ENCODE measurements at regions not wholly inside any gene's neighbourhood (a gene's known extent, or its start where the extent isn't known, plus 50 kb on each side); places are given as distances from the start of the nearest gene placed in this dataset.
"Not testable (repeated sequence)": the region's sequence is repeated elsewhere in the genome, so short reads cannot be mapped to it uniquely, and the experiment has no call there.

DNA sequence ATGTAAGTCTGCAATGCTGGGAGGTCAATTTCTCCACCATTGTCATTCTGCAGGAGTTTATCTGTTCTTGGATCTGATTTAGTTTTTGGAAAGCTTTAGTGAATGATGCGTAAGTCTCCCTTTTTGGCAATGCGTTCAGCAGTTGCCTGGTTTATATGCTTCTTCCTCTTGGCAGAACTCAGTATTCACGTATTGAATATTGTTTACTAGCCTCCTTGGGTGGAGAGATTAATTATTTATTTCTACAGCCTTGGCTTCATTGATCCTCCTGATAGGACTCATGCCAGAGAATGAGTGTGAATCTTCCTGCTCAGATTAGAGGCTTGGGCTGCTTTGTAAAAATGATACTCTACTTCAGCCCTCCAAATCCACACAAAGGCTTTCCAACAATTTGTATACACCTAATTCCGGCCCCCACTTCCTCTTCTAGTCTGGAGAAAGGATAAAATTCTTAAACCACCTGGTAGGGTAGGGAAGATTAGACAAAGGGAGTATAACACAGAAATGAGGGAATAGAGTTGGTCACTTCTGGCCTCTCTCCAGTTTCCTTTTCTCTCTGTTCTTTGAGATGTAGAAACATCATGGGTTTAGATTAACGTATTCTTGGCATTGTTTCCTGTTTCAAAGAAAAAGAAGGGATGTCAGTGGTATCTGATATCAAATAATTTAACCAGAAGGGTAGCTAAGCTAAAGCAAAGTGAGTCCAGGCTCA is 929.8 kb downstream of the KCNJ2 start:
- no peak overlapping the region for H3K27ac ChIP-seq (ENCODE audit: low read depth in 1 of 2, low read length in 2 of 2)
- DNase-seq (no peak), ATAC-seq (ENCODE audit: low FRiP score) (no peak)
- no peaks in the 10 kb centered on the region for H3K27me3 ChIP-seq (ENCODE audit: control insufficient read depth in 1 of 2, insufficient read depth in 2 of 2, low read length in 1 of 2)
- H3K4me1 ChIP-seq (ENCODE audit: control insufficient read depth in 1 of 2, insufficient read depth in 2 of 2, low read length in 2 of 2): no peaks in the 10 kb centered on the region
- intact Hi-C loops (cut with DNase I): no loop called here
- 68 to 74% methylated on average over 5 of the region's 5 CpGs for WGBS, 2 donors
- H3K4me3 ChIP-seq (ENCODE audit: low read length in 2 of 2): no peak overlapping the region
- H3K9me3 ChIP-seq (ENCODE audit: control insufficient read depth, low read length): no peaks in the 10 kb centered on the region
- no peaks in the 10 kb centered on the region for H3K36me3 ChIP-seq (ENCODE audit: control insufficient read depth in 1 of 2, insufficient read depth in 2 of 2, low read length in 1 of 2)

DNA sequence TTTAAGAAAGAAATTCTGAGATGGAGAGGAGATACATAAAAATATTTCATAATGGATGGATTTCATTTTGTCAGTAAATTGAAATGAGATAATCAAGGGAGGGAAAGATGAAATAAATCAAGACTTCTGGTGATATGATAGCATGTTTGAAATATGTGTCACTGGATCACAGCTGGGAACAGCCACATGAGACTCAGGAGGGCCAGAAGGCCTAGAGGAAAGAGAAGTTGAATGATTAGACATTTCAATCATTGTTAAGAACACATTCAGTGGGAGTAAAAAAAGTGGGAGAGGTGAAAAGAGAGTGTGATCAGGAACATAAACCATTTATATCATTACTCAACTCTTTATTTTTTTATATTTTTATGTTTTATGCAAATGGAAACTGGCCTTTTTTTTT is 933.4 kb downstream of the KCNJ2 start:
- Histone ChIP-seq H3K4me1 (ENCODE audit: control insufficient read depth in 1 of 2, insufficient read depth in 2 of 2, low read length in 2 of 2) (no peaks in the 10 kb centered on the region), H3K27ac (ENCODE audit: low read depth in 1 of 2, low read length in 2 of 2) (no peak overlapping the region), H3K27me3 (ENCODE audit: control insufficient read depth in 1 of 2, insufficient read depth in 2 of 2, low read length in 1 of 2) (no peaks in the 10 kb centered on the region), H3K9me3 (ENCODE audit: control insufficient read depth, low read length) (no peaks in the 10 kb centered on the region), H3K36me3 (ENCODE audit: control insufficient read depth in 1 of 2, insufficient read depth in 2 of 2, low read length in 1 of 2) (no peaks in the 10 kb centered on the region), H3K4me3 (ENCODE audit: low read length in 2 of 2) (no peak overlapping the region)
- intact Hi-C loops (cut with DNase I): no loop called here
- DNase-seq (no peak), ATAC-seq (ENCODE audit: low FRiP score) (no peak)

DNA sequence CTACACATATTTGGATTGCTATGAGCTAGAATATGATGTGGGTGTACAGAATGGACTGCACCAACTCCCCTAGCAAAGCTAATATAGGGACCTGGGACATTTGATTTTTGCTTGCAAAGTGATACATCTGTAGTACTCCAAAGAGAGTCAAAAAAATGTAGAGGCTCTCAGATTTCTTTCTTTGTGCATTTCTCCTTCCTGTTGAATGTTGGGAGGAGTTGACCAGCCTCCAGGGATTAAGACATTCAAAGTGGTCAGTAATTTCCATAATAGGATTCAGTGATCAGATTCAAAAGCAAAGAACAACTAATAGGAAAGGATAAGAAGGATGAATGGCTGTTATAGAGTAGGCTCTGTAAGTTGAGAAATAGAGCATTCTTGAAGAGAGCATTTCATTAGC is 934.9 kb downstream of the KCNJ2 start:
- H3K4me1 ChIP-seq (ENCODE audit: control insufficient read depth in 1 of 2, insufficient read depth in 2 of 2, low read length in 2 of 2): no peaks in the 10 kb centered on the region
- no peaks in the 10 kb centered on the region for H3K27me3 ChIP-seq (ENCODE audit: control insufficient read depth in 1 of 2, insufficient read depth in 2 of 2, low read length in 1 of 2)
- H3K27ac ChIP-seq (ENCODE audit: low read depth in 1 of 2, low read length in 2 of 2): no peak overlapping the region
- intact Hi-C loops (cut with DNase I): no loop called here
- H3K9me3 ChIP-seq (ENCODE audit: control insufficient read depth, low read length): no peaks in the 10 kb centered on the region
- H3K36me3 ChIP-seq (ENCODE audit: control insufficient read depth in 1 of 2, insufficient read depth in 2 of 2, low read length in 1 of 2): no peaks in the 10 kb centered on the region
- DNase-seq: no peak
- H3K4me3 ChIP-seq (ENCODE audit: low read length in 2 of 2): no peak overlapping the region
- ATAC-seq (ENCODE audit: low FRiP score): no peak

DNA sequence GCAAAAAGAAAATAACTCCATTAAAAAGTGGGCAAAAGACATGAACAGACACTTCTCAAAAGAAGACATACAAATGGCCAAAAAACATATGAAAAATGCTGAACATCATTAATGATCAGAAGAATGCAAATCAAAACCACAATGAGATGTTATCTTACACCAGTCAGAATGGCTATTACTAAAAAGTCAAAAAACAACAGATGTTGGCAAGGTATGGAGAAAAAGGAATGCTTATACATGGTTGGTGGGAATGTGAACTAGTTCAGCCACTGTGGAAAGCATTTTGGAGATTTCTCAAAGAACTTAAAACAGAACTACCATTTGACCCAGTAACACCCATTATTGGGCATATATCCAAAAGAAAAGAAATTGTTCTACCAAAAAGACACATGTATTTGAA is 936.7 kb downstream of the KCNJ2 start:
- H3K9me3 ChIP-seq (ENCODE audit: control insufficient read depth, low read length); intact Hi-C loops (cut with DNase I); H3K4me1 ChIP-seq (ENCODE audit: control insufficient read depth in 1 of 2, insufficient read depth in 2 of 2, low read length in 2 of 2); H3K36me3 ChIP-seq (ENCODE audit: control insufficient read depth in 1 of 2, insufficient read depth in 2 of 2, low read length in 1 of 2); ATAC-seq (ENCODE audit: low FRiP score); H3K27ac ChIP-seq (ENCODE audit: low read depth in 1 of 2, low read length in 2 of 2); H3K4me3 ChIP-seq (ENCODE audit: low read length in 2 of 2); H3K27me3 ChIP-seq (ENCODE audit: control insufficient read depth in 1 of 2, insufficient read depth in 2 of 2, low read length in 1 of 2); DNase-seq: not testable (repeated sequence)

DNA sequence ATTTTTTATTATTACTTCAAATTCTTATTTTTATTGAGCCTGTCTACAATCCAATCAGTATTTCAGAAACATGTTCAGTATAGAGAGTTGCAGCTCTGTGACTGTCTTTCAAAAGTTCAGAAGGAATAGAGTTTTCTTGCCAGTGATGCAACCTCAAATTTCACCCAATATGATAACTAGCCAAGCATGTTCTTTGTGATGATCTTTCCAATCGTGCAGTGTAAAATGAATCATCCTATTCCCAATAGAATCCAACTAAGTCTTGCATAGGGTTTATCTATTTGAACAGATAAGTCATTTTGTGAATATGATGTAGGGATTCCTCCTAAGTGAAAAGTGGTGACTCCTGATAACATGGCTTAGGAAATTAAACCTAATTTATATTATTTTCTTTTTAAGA is 937.8 kb downstream of the KCNJ2 start:
- DNase-seq (no peak), ATAC-seq (ENCODE audit: low FRiP score) (no peak)
- intact Hi-C loops (cut with DNase I): no loop called here
- WGBS, 2 donors: 55 to 69% methylated on average over 1 of the region's 1 CpG
- Histone ChIP-seq H3K4me1 (ENCODE audit: control insufficient read depth in 1 of 2, insufficient read depth in 2 of 2, low read length in 2 of 2) (no peaks in the 10 kb centered on the region), H3K36me3 (ENCODE audit: control insufficient read depth in 1 of 2, insufficient read depth in 2 of 2, low read length in 1 of 2) (no peaks in the 10 kb centered on the region), H3K9me3 (ENCODE audit: control insufficient read depth, low read length) (no peaks in the 10 kb centered on the region), H3K4me3 (ENCODE audit: low read length in 2 of 2) (no peak overlapping the region), H3K27ac (ENCODE audit: low read depth in 1 of 2, low read length in 2 of 2) (no peak overlapping the region), H3K27me3 (ENCODE audit: control insufficient read depth in 1 of 2, insufficient read depth in 2 of 2, low read length in 1 of 2) (no peaks in the 10 kb centered on the region)

DNA sequence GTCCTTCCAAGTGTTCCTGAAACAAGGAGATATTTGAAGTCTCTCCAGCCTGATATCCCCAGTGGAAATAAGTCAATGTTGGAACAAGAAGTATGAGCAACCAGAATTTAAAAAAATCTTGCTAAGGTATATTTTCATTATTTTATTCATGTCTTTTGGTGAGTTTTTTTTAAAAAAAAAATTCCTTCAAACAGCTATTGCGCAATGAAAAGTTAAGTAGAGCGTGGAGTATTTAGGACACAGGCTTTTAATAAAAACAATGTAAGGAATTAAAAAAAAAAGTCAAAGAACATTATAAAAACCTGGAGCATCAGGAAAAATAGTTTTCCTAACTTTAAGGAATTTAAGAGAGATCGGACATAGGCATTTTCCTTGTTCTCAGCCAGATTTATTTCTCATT is 940.4 kb downstream of the KCNJ2 start:
- ATAC-seq (ENCODE audit: low FRiP score): no peak
- DNase-seq: no peak
- no peak overlapping the region for H3K27ac ChIP-seq (ENCODE audit: low read depth in 1 of 2, low read length in 2 of 2)
- no peaks in the 10 kb centered on the region for H3K4me1 ChIP-seq (ENCODE audit: control insufficient read depth in 1 of 2, insufficient read depth in 2 of 2, low read length in 2 of 2)
- H3K9me3 ChIP-seq (ENCODE audit: control insufficient read depth, low read length): no peaks in the 10 kb centered on the region
- intact Hi-C loops (cut with DNase I): no loop called here
- no peaks in the 10 kb centered on the region for H3K36me3 ChIP-seq (ENCODE audit: control insufficient read depth in 1 of 2, insufficient read depth in 2 of 2, low read length in 1 of 2)
- H3K4me3 ChIP-seq (ENCODE audit: low read length in 2 of 2): no peak overlapping the region
- no peaks in the 10 kb centered on the region for H3K27me3 ChIP-seq (ENCODE audit: control insufficient read depth in 1 of 2, insufficient read depth in 2 of 2, low read length in 1 of 2)
- 72 to 80% methylated on average over 3 of the region's 3 CpGs for WGBS, 2 donors

DNA sequence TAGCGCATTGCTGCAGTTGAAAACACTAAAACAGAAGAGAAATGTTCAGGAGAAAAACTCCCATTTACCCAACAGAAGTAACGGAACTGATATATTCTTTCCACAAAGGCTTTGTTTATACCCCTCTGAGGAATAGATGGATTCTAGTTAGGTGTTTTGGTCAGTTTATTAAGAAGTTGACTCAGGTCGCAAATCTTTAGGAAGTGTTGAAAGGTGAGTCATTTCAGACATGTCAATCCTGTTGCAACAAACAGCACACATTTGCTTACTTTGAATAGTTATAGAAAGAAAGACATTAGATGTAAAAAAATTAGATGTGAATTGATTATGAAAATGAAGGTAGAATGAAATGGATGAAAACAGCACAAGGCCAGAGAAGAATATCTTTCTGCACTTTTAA is 941.0 kb downstream of the KCNJ2 start:
- WGBS, 2 donors: 75 to 77% methylated on average over 3 of the region's 3 CpGs
- intact Hi-C loops (cut with DNase I): no loop called here
- no peak for ATAC-seq (ENCODE audit: low FRiP score)
- Histone ChIP-seq H3K4me1 (ENCODE audit: control insufficient read depth in 1 of 2, insufficient read depth in 2 of 2, low read length in 2 of 2) (no peaks in the 10 kb centered on the region), H3K36me3 (ENCODE audit: control insufficient read depth in 1 of 2, insufficient read depth in 2 of 2, low read length in 1 of 2) (no peaks in the 10 kb centered on the region), H3K27ac (ENCODE audit: low read depth in 1 of 2, low read length in 2 of 2) (no peak overlapping the region), H3K27me3 (ENCODE audit: control insufficient read depth in 1 of 2, insufficient read depth in 2 of 2, low read length in 1 of 2) (no peaks in the 10 kb centered on the region), H3K4me3 (ENCODE audit: low read length in 2 of 2) (no peak overlapping the region), H3K9me3 (ENCODE audit: control insufficient read depth, low read length) (no peaks in the 10 kb centered on the region)
- no peak for DNase-seq

DNA sequence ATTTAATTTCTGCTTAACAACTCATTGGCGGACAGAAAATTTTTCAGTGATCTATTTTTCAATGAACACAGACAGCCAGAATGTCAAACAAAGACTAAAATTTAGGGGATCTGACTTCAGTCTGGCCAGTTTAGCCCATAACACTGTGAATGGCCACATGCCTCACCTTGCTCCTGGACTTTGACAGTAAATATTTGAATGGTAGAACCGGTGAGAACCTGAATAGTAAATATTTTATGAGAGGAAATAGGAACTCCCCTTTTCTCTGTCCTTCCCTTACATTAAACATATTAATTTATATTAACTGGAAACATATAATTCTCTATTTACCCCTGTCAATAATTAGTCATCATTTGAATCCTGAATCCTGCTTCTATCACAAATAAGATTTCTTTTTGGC is 942.1 kb downstream of the KCNJ2 start:
- DNase-seq: no peak
- Histone ChIP-seq H3K4me3 (ENCODE audit: low read length in 2 of 2) (no peak overlapping the region), H3K36me3 (ENCODE audit: control insufficient read depth in 1 of 2, insufficient read depth in 2 of 2, low read length in 1 of 2) (no peaks in the 10 kb centered on the region), H3K27ac (ENCODE audit: low read depth in 1 of 2, low read length in 2 of 2) (no peak overlapping the region), H3K9me3 (ENCODE audit: control insufficient read depth, low read length) (no peaks in the 10 kb centered on the region), H3K4me1 (ENCODE audit: control insufficient read depth in 1 of 2, insufficient read depth in 2 of 2, low read length in 2 of 2) (no peaks in the 10 kb centered on the region), H3K27me3 (ENCODE audit: control insufficient read depth in 1 of 2, insufficient read depth in 2 of 2, low read length in 1 of 2) (no peaks in the 10 kb centered on the region)
- intact Hi-C loops (cut with DNase I): no loop called here
- no peak for ATAC-seq (ENCODE audit: low FRiP score)
- 79 to 86% methylated on average over 2 of the region's 2 CpGs for WGBS, 2 donors

DNA sequence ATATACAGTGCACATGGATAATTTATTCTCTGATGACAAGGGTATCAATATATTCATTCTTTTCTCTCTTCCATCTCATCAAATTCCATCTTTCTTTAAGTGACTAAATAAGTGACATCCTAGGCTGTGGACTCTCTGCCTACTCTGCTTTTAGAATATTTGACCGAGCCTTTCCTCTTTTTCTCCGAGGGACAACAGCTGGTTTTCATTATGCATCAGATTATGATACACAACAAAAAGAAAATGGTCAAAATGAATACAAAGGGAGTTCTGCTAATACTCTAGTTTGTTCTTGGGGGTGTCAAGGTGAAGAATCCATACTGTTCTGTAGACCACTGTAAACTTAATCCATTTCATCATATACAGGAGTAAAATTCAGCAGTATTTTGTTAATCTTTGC is 942.6 kb downstream of the KCNJ2 start:
- no peaks in the 10 kb centered on the region for H3K9me3 ChIP-seq (ENCODE audit: control insufficient read depth, low read length)
- DNase-seq: no peak
- intact Hi-C loops (cut with DNase I): no loop called here
- H3K27me3 ChIP-seq (ENCODE audit: control insufficient read depth in 1 of 2, insufficient read depth in 2 of 2, low read length in 1 of 2): no peaks in the 10 kb centered on the region
- no peak overlapping the region for H3K27ac ChIP-seq (ENCODE audit: low read depth in 1 of 2, low read length in 2 of 2)
- no peaks in the 10 kb centered on the region for H3K36me3 ChIP-seq (ENCODE audit: control insufficient read depth in 1 of 2, insufficient read depth in 2 of 2, low read length in 1 of 2)
- WGBS, 2 donors: 25 to 30% methylated on average over 2 of the region's 2 CpGs
- H3K4me1 ChIP-seq (ENCODE audit: control insufficient read depth in 1 of 2, insufficient read depth in 2 of 2, low read length in 2 of 2): no peaks in the 10 kb centered on the region
- ATAC-seq (ENCODE audit: low FRiP score): no peak
- H3K4me3 ChIP-seq (ENCODE audit: low read length in 2 of 2): no peak overlapping the region
